ENCODE measurements at regions not wholly inside any gene's neighbourhood (a gene's known extent, or its start where the extent isn't known, plus 50 kb on each side); places are given as distances from the start of the nearest gene placed in this dataset.

GRCh38 chr11:26199331-26200095, 132.4 kb upstream of the ANO3 start:
- no peak for DNase-seq

GRCh38 chr11:26201411-26201810, 130.5 kb upstream of the ANO3 start:
- DNase-seq = no peak

GRCh38 chr11:26202754-26203153, 129.2 kb upstream of the ANO3 start:
- no peak for DNase-seq

- no peak for DNase-seq
These were observed 127.8 kb upstream of the ANO3 start for GRCh38 chr11:26204101-26204500.

GRCh38 chr11:26204839-26205238, 127.1 kb upstream of the ANO3 start:
- DNase-seq = no peak

GRCh38 chr11:26219183-26220117, 112.5 kb upstream of the ANO3 start:
- DNase-seq = no peak

- DNase-seq = no peak
These were observed 106.3 kb upstream of the ANO3 start for GRCh38 chr11:26225646-26226045.

GRCh38 chr11:26227301-26227746, 104.6 kb upstream of the ANO3 start:
- no peak for DNase-seq

- no peak for DNase-seq
These were observed 103.9 kb upstream of the ANO3 start for GRCh38 chr11:26227883-26228502.

GRCh38 chr11:26228778-26229177, 103.2 kb upstream of the ANO3 start:
- DNase-seq = no peak

- no peak for DNase-seq
These were observed 102.7 kb upstream of the ANO3 start for GRCh38 chr11:26229257-26229656.

GRCh38 chr11:26229981-26230380, 101.9 kb upstream of the ANO3 start:
- DNase-seq = no peak

- no peak for DNase-seq
These were observed 100.7 kb upstream of the ANO3 start for GRCh38 chr11:26231252-26231661.

GRCh38 chr11:26234451-26234850, 97.5 kb upstream of the ANO3 start:
- no peak for DNase-seq

- no peak for DNase-seq
These were observed 88.5 kb upstream of the ANO3 start for GRCh38 chr11:26243426-26243825.

GRCh38 chr11:26244207-26244606, 87.7 kb upstream of the ANO3 start:
- DNase-seq = no peak

- no peak for DNase-seq
These were observed 86.9 kb upstream of the ANO3 start for GRCh38 chr11:26245046-26245445.

- no peak for DNase-seq
These were observed 84.6 kb upstream of the ANO3 start for GRCh38 chr11:26247340-26247739.

- DNase-seq = no peak
These were observed 83.3 kb upstream of the ANO3 start for GRCh38 chr11:26248661-26249060.

- no peak for DNase-seq
These were observed 77.6 kb upstream of the ANO3 start for GRCh38 chr11:26254378-26254777.

GRCh38 chr11:26263769-26264168, 68.2 kb upstream of the ANO3 start:
- DNase-seq = no peak

- DNase-seq = no peak
These were observed 67.7 kb upstream of the ANO3 start for GRCh38 chr11:26264266-26264665.

- DNase-seq = no peak
These were observed 62.8 kb upstream of the ANO3 start for GRCh38 chr11:26268980-26269660.

Measured in NCI-H748 treated with DMSO at 0.1 percent for 48 hours (cell line).